ENCODE measurements at regions not wholly inside any gene's neighbourhood (a gene's known extent, or its start where the extent isn't known, plus 50 kb on each side); places are given as distances from the start of the nearest gene placed in this dataset.
"Not testable (repeated sequence)": the region's sequence is repeated elsewhere in the genome, so short reads cannot be mapped to it uniquely, and the experiment has no call there.

- intact Hi-C loops (cut with DNase I; ENCODE audit: low total_unique reads): no loop called here
- Histone ChIP-seq H3K4me3 (no peak overlapping the region), H3K9me3 (no peaks in the 10 kb centered on the region), H3K36me3 (no peaks in the 10 kb centered on the region), H3K27me3 (no peaks in the 10 kb centered on the region), H3K27ac (no peak overlapping the region), H3K4me1 (no peaks in the 10 kb centered on the region)
- TF ChIP-seq CTCF (IDR thresholded peaks at IDR 0.05): no peak
- DNase-seq: no peak
Observed at GRCh38 chr4:149187726-149188125, 627.9 kb downstream of the IQCM start.

DNA sequence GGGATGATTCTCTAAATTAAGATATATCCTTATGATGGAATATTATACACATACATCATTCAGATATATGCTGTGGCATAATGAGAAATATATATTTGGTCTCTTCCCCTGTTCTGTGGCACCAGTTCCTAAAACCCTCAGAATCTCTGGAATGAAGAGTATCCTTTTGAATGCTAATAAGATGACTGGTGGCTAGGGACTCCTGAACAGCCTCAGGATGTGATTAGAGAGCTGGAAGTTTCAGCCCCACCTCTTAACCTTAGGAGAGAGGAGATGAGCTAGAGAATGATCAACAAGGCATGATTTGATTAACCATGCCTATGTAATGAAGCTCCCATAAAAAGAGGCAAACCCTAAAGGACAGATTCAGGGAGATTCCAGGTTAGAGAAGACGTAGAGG is 632.0 kb downstream of the IQCM start:
- intact Hi-C loops (cut with DNase I; ENCODE audit: low total_unique reads): no loop called here
- Histone ChIP-seq H3K27me3 (no peaks in the 10 kb centered on the region), H3K27ac (no peak overlapping the region), H3K4me3 (no peak overlapping the region), H3K4me1 (no peaks in the 10 kb centered on the region), H3K9me3 (no peaks in the 10 kb centered on the region), H3K36me3 (no peaks in the 10 kb centered on the region)
- TF ChIP-seq CTCF (IDR thresholded peaks at IDR 0.05): no peak
- DNase-seq: no peak

- H3K4me1 ChIP-seq; H3K9me3 ChIP-seq; H3K4me3 ChIP-seq; DNase-seq; H3K27ac ChIP-seq; H3K36me3 ChIP-seq; H3K27me3 ChIP-seq; intact Hi-C loops (cut with DNase I; ENCODE audit: low total_unique reads): not testable (repeated sequence)
Observed at GRCh38 chr4:149181459-149181858, 634.2 kb downstream of the IQCM start.

- Histone ChIP-seq H3K27me3 (no peaks in the 10 kb centered on the region), H3K9me3 (no peaks in the 10 kb centered on the region), H3K36me3 (no peaks in the 10 kb centered on the region), H3K4me1 (no peaks in the 10 kb centered on the region), H3K27ac (no peak overlapping the region), H3K4me3 (no peak overlapping the region)
- TF ChIP-seq CTCF (IDR thresholded peaks at IDR 0.05): no peak
- intact Hi-C loops (cut with DNase I; ENCODE audit: low total_unique reads): no loop called here
- no peak for DNase-seq
Observed at GRCh38 chr4:149176039-149176438, 639.6 kb downstream of the IQCM start.

DNA sequence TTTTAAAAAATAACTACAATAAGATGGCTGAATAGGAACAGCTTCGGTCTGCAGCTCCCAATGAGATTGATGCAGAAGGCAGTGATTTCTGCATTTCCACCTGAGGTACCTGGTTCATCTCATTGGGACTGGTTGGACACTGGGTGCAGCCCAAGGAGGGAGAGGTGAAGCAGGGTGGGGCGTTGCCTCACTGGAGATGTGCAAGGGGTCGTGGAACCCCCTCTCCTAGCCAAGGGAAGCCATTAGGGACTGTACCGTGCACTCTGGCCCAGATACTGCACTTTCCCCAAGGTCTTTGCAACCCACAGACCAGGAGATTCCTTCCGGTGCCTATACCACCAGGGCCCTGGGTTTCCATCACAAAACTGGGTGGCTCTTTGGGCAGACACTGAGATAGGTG is 640.1 kb downstream of the IQCM start:
- Histone ChIP-seq H3K36me3 (no peaks in the 10 kb centered on the region), H3K27ac (no peak overlapping the region), H3K27me3 (no peaks in the 10 kb centered on the region), H3K4me3 (no peak overlapping the region), H3K9me3 (no peaks in the 10 kb centered on the region), H3K4me1 (no peaks in the 10 kb centered on the region)
- TF ChIP-seq CTCF (IDR thresholded peaks at IDR 0.05): no peak
- intact Hi-C loops (cut with DNase I; ENCODE audit: low total_unique reads): no loop called here
- DNase-seq: no peak

DNA sequence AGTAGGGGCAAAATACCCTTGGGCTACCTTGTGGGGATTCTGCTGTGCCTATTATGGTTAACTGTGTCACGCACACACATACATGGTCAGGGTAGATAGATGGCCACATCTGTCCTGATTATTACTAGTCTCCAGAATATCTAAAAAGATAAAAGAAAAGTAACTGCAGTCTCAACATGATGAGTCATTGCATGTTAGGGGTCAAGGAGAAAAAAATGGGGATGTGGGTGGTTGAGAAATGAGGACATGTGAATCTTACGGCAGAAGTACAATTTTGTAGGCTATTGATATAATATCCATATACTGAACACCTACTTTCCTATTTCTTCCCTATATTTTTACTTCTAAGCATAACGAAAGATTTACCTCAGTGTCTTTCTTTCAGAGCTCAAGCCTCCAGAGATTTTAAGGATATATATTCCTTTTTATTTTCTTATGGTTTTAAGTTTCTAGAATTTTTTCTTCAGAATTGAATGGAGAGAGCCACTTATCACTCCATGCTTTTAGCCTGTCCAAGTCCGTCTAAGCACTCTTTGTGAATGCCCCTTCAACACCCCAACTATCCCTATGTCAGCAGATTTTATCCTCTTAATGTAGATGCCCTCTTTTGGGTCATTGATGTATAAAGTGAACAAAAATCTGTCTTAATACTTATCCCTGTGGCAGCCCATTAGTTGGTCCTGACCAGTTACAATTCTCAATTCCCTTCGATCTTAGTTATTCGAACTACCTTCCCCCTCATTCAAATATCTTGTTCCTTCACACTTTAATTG is 642.2 kb downstream of the IQCM start:
- H3K27me3 ChIP-seq: no peaks in the 10 kb centered on the region
- no peak overlapping the region for H3K27ac ChIP-seq
- no peak for DNase-seq
- H3K9me3 ChIP-seq: no peaks in the 10 kb centered on the region
- intact Hi-C loops (cut with DNase I; ENCODE audit: low total_unique reads): no loop called here
- no peaks in the 10 kb centered on the region for H3K36me3 ChIP-seq
- no peaks in the 10 kb centered on the region for H3K4me1 ChIP-seq
- no peak overlapping the region for H3K4me3 ChIP-seq
- no peak for TF ChIP-seq CTCF (IDR thresholded peaks at IDR 0.05)

Data from tibial artery (tissue), 4 donors.